NOMO-1 treated with dmso at 0.1 percent for 144 hours (cell line): ENCODE measurements at regions not wholly inside any gene's neighbourhood (a gene's known extent, or its start where the extent isn't known, plus 50 kb on each side); places are given as distances from the start of the nearest gene placed in this dataset.

ENCODE experiments used
- DNase-seq: peaks from one replicate; lab custom pipeline; 2025; ENCODE audit not compliant: unreplicated experiment; lab: John Stamatoyannopoulos, UW

- DNase-seq = no peak
Measured at GRCh38 chr1:163730411-163730821, 408.7 kb downstream of the NUF2 start.

GRCh38 chr1:163737261-163737660, 415.5 kb downstream of the NUF2 start:
- DNase-seq = no peak

DNA sequence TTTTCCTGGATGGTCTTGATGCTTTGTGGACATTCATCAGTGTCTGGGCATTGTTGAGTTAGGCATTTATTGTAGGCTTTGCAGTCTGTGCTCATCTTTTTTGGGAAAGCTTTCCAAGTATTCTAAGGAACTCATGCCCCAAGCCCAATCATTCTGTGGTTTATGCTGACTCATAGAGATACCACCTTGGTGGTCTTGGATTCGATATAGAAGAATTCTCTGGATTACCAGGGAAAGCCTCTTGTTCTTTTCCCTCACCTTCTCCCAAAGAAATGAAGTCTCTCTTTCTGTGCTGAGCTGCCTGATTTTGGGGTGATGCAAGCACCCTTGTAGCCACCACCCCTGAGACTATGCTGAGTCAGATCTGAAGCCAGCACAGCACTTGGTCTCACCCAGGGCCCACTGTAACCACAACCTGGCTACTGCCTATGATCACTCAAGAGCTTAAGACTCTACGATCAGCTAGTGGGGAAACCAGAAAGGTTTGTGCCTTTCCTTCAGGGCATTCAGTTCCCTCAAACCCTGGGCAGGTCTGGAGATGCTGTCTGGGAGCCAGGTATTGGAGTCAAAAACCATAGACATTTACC, 422.6 kb downstream of the NUF2 start:
- no peak for DNase-seq

GRCh38 chr1:163745204-163745603, 423.4 kb downstream of the NUF2 start:
- no peak for DNase-seq

DNA sequence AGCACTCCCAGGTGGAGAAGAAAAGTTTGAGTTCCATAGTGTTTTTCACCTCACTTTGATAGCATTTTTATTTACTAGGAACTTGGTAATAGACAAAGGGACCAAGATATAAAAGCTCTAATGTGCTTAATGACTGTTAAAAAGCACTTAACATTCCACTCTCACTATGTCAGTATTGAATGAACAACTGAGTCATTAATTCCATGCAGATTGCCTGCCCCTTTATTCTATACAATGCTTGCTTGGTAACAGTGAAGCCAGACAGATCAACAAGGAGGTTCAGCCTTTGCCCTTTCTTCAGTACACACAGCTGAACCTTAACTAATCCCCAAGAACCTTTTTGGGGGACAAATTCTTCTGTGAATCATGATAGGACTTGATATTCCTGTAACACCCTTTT, 425.5 kb downstream of the NUF2 start:
- no peak for DNase-seq

GRCh38 chr1:163747855-163748254, 426.1 kb downstream of the NUF2 start:
- no peak for DNase-seq

- DNase-seq = no peak
Measured at GRCh38 chr1:163758977-163759670, 437.4 kb downstream of the NUF2 start.

DNA sequence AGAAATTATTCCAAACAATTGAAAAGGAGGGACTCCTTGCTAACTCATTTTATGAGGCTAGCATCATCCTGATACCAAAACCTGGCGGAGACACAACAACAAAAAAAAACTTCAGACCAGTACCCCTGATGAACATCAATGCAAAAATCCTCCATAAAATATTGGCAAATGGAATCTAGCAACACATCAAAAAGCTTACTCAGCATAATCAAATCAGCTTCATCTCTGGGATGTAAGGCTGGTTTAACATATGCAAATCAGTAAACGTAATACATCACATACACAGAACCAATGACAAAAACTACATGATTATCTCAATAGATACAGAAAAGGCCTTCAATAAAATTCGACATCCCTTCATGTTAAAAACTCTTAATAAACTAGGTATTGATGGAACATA, 440.1 kb downstream of the NUF2 start:
- no peak for DNase-seq

GRCh38 chr1:163766257-163766918, 444.6 kb downstream of the NUF2 start:
- no peak for DNase-seq

DNA sequence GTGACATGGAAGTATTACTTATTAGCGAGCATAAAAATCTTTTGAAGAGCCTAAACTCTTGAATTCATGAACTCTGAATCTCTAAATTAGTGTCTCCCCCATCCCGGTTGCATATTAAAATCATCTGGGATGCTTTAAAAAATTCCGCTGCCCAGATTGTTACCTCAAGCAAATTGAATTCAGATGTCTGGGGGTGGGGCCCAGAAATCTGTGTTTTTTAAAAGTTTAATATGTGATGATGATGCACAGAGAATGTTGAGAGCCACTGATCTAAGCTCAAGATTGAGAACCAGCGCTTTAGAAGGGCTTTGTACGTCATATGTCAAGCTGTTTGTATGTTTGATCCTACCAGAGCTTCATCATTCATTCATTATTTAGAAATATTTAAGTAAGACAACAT, 446.8 kb downstream of the NUF2 start:
- no peak for DNase-seq

- no peak for DNase-seq
Measured at GRCh38 chr1:163770265-163770664, 448.5 kb downstream of the NUF2 start.

- no peak for DNase-seq
Measured at GRCh38 chr1:163771637-163772036, 449.9 kb downstream of the NUF2 start.

GRCh38 chr1:163772246-163772645, 450.5 kb downstream of the NUF2 start:
- no peak for DNase-seq

GRCh38 chr1:163773396-163773795, 451.6 kb downstream of the NUF2 start:
- no peak for DNase-seq

- no peak for DNase-seq
Measured at GRCh38 chr1:163774401-163774945, 452.7 kb downstream of the NUF2 start.

DNA sequence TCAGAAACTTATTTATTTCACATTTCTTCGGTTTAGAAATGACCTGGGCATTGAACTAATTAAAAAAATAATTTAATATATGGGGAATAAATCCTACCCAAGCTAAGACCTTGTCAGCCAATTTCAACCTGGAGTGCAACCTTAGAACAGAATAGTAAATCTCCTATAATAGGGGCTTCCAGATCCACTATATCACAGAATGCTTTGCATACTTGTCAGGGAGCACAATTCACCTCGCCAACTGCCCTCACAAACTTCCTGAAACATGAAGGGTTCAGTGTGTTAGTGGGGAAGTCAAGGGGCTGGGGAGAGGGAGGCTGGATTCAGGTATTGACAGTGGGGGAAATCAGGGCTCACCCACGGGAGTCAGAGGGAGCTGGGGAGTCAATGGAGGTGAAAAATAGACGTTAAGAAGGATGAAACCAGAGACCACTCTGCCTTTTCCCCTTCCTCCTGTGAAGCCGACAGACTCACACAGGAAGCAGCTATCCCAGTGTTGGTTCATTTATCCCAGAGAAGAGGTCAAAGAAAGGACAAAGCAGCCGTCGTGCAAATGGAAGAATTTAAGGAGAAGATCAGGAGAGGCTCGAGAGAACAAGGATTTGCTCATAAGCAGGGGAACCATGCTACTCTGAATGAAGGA, 453.3 kb downstream of the NUF2 start:
- DNase-seq = no peak

GRCh38 chr1:163777205-163777604, 455.5 kb downstream of the NUF2 start:
- no peak for DNase-seq

- no peak for DNase-seq
Measured at GRCh38 chr1:163781146-163781545, 459.4 kb downstream of the NUF2 start.

- no peak for DNase-seq
Measured at GRCh38 chr1:163785868-163786405, 464.2 kb downstream of the NUF2 start.

DNA sequence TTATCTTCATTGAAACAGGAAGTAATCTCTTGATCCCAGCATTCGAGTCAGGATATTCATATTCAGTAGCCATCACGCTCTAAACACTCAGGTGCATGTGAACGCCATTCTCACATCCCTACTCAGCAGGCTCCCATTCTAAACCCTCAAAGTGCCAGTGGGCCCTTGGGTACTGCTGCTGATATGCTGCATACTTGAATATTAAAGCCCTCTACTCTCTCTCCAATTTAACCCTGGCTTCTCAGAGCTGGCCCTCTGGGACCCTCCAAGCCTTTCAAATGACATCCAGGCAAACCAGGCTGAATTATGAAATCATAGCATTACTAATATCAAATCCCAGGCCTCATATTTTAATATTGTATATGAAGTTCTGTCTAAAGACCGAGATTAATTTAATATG, 468.2 kb downstream of the NUF2 start:
- DNase-seq = no peak

GRCh38 chr1:163794551-163794950, 472.8 kb downstream of the NUF2 start:
- DNase-seq = no peak
